HEK293T (cell line): ENCODE measurements at regions not wholly inside any gene's neighbourhood (a gene's known extent, or its start where the extent isn't known, plus 50 kb on each side); places are given as distances from the start of the nearest gene placed in this dataset.

ENCODE experiments used
- CTCF ChIA-PET: fragments of 350-600 bp; formaldehyde crosslinking; extraction: SDS; loops from one replicate; lab custom pipeline; 2021; ENCODE audit warnings: antibody characterized with exemption, inconsistent platforms; lab: Yijun Ruan, JAX
- POLR2A ChIA-PET: fragments of 350-600 bp; formaldehyde crosslinking; extraction: SDS; loops from one replicate; lab custom pipeline; 2020; ENCODE audit warnings: antibody characterized with exemption, inconsistent platforms; lab: Yijun Ruan, JAX
- DNase-seq: peaks from one replicate; pipeline ENCODE4 v3.0.0; 2012; ENCODE audit warnings: mixed read lengths; ENCODE audit errors: extremely low spot score
- ARNT ChIP-seq: fragments of 450-650 bp; IDR thresholded peaks from 2 replicates; pipeline ENCODE4 v1.6.1; 2017; ENCODE audit warnings: mild to moderate bottlenecking
- BHLHE40 ChIP-seq: fragments of 450-650 bp; IDR thresholded peaks from 2 replicates; pipeline ENCODE4 v1.6.1; 2016; ENCODE audit warnings: mild to moderate bottlenecking, moderate library complexity, borderline replicate concordance
- CTBP1 ChIP-seq: fragments of 450-650 bp; IDR thresholded peaks from 2 replicates; pipeline ENCODE4 v1.6.1; 2016; ENCODE audit warnings: borderline replicate concordance
- ELF4 ChIP-seq: fragments of 450-650 bp; IDR thresholded peaks from 2 replicates; pipeline ENCODE4 v1.6.1; 2017; ENCODE audit warnings: antibody characterized with exemption
- FOXA1 ChIP-seq: fragments of 450-650 bp; IDR thresholded peaks from 2 replicates; pipeline ENCODE4 v1.6.1; 2016; ENCODE audit warnings: mild to moderate bottlenecking
- FOXK2 ChIP-seq: fragments of 450-650 bp; IDR thresholded peaks from 2 replicates; pipeline ENCODE4 v1.6.1; 2016; ENCODE audit warnings: mild to moderate bottlenecking
- FOXM1 ChIP-seq: fragments of 450-650 bp; IDR thresholded peaks from 2 replicates; pipeline ENCODE4 v1.6.1; 2017; ENCODE audit warnings: mild to moderate bottlenecking, borderline replicate concordance
- HDGF ChIP-seq: fragments of 450-650 bp; IDR thresholded peaks from 2 replicates; pipeline ENCODE4 v1.6.1; 2017; ENCODE audit warnings: antibody characterized with exemption, borderline replicate concordance
- L3MBTL2 ChIP-seq: fragments of 450-650 bp; conservative IDR thresholded peaks from 2 replicates; pipeline ENCODE4 v1.6.1; 2016; ENCODE audit warnings: mild to moderate bottlenecking
- LEF1 ChIP-seq: fragments of 450-650 bp; IDR thresholded peaks from 2 replicates; pipeline ENCODE4 v1.6.1; 2017; ENCODE audit warnings: mild to moderate bottlenecking, borderline replicate concordance
- NFRKB ChIP-seq: fragments of 450-650 bp; IDR thresholded peaks from 2 replicates; pipeline ENCODE4 v1.6.1; 2016; ENCODE audit warnings: mild to moderate bottlenecking, moderate library complexity
- SP1 ChIP-seq: fragments of 450-650 bp; IDR thresholded peaks from 2 replicates; pipeline ENCODE4 v1.6.1; 2017
- SUZ12 ChIP-seq: fragments of 450-650 bp; IDR thresholded peaks from 2 replicates; pipeline ENCODE4 v1.6.1; 2016; ENCODE audit warnings: mild to moderate bottlenecking
- TARDBP ChIP-seq: fragments of 450-650 bp; IDR thresholded peaks from 2 replicates; pipeline ENCODE4 v1.6.1; 2016
- ZNF384 ChIP-seq: fragments of 450-650 bp; IDR thresholded peaks from 2 replicates; pipeline ENCODE4 v1.6.1; 2016
- TF ChIP-seq, protein P1 (sequence below): fragments of 450-650 bp; IDR thresholded peaks from 2 replicates; pipeline ENCODE4 v1.6.1; 2016

DNA sequence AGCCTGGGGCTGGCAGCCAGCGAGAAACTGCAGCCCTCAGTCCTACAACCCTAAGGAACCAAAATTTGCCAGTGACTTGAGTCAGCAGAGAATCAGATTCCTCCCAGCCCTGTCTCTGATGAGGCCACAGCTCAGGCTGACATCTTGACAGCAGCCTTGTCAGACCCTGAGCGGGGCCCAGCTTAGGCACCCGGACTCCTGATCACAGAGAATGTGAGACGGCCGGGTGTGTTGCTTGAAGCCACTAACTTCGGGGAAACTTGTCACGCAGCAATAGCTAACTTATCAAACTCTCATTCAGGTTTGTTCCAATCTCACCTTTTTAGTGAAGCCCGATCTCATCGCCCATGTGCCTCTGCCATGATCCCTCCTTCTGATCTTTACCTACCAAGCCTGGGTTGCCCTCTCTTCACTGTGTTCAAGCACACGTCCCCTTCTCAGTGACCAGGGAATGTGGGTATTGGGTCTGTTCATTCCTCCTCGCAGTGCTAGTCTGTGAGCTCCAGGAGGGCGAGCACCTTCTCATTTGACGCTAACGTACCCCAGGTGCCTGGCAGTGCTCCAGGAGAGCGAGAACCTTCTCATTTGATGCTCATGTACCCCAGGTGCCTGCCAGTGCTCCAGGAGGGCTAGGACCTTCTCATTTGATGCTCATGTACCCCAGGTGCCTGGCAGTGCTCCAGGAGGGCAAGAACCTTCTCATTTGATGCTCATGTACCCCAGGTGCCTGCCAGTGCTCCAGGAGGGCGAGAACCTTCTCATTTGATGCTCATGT, 280.7 kb downstream of the BRD1 start:
- no peak for TF ChIP-seq FOXA1
- TF ChIP-seq SP1, result no peak
- TF ChIP-seq HDGF, result no peak
- no peak for TF ChIP-seq CTBP1
- TF ChIP-seq NFRKB, result no peak
- no peak for TF ChIP-seq L3MBTL2
- TF ChIP-seq, protein P1, sequence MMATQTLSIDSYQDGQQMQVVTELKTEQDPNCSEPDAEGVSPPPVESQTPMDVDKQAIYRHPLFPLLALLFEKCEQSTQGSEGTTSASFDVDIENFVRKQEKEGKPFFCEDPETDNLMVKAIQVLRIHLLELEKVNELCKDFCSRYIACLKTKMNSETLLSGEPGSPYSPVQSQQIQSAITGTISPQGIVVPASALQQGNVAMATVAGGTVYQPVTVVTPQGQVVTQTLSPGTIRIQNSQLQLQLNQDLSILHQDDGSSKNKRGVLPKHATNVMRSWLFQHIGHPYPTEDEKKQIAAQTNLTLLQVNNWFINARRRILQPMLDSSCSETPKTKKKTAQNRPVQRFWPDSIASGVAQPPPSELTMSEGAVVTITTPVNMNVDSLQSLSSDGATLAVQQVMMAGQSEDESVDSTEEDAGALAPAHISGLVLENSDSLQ, result no peak
- no peak for TF ChIP-seq ZNF384
- TF ChIP-seq ARNT, result no peak
- TF ChIP-seq FOXM1, result no peak
- TF ChIP-seq SUZ12, result no peak
- TF ChIP-seq FOXK2, result no peak
- no peak for TF ChIP-seq LEF1
- no peak for TF ChIP-seq BHLHE40
- POLR2A ChIA-PET, result no interaction called here
- no peak for DNase-seq
- CTCF ChIA-PET, result no interaction called here

DNA sequence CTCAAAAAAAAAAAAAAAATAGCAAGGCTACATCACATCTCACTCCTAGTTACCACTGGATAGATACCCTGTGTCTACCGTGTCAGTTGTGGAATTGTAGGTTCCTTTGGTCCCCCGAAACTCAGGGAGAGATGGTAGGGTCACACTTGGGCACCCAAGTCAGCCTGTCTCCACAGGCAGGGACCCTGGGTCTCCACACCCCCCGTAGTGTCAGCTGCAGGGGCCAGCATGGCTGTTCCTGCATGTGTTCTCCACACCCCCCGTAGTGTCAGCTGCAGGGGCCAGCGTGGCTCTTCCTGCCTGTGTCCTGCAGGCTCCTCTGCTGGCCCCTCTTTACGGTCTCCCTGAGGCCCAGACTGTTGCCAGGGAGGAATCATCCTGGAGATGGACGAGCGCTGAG, 282.1 kb downstream of the BRD1 start:
- POLR2A ChIA-PET, result no interaction called here
- no peak for DNase-seq
- CTCF ChIA-PET, result no interaction called here
- no peak for TF ChIP-seq ZNF384
- no peak for TF ChIP-seq SUZ12
- TF ChIP-seq CTBP1, result no peak
- no peak for TF ChIP-seq ARNT
- no peak for TF ChIP-seq FOXM1
- no peak for TF ChIP-seq ELF4
- no peak for TF ChIP-seq TARDBP
- TF ChIP-seq BHLHE40, result no peak
- TF ChIP-seq NFRKB, result no peak
- no peak for TF ChIP-seq LEF1
- TF ChIP-seq L3MBTL2, result no peak
- no peak for TF ChIP-seq HDGF
- TF ChIP-seq FOXA1, result no peak
- TF ChIP-seq, protein P1, result no peak
- TF ChIP-seq FOXK2, result no peak
- no peak for TF ChIP-seq SP1

DNA sequence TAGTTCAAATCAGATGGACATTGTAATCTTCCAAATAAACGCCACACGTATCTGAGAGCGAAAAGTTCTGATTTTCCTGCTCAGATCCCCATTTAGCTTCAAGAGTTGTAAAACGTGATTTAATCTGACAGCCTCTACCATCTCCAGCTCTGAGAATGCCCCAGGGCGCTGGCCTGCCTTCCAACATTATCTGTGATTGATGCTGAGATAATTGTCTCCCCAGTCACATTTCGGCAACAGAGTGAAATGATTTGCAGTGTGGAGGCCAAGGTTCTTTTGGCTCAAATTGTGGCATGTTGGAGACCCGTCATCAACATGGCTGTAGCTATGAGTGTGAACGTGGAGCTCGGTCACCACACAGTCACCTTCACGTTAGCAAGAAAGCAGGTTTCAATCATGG, 283.4 kb downstream of the BRD1 start:
- CTCF ChIA-PET, result no interaction called here
- no peak for DNase-seq
- no peak for TF ChIP-seq NFRKB
- no peak for TF ChIP-seq FOXA1
- no peak for TF ChIP-seq ELF4
- TF ChIP-seq, protein P1, result no peak
- no peak for TF ChIP-seq L3MBTL2
- no peak for TF ChIP-seq LEF1
- no peak for TF ChIP-seq BHLHE40
- TF ChIP-seq CTBP1, result no peak
- no peak for TF ChIP-seq SUZ12
- POLR2A ChIA-PET, result no interaction called here

DNA sequence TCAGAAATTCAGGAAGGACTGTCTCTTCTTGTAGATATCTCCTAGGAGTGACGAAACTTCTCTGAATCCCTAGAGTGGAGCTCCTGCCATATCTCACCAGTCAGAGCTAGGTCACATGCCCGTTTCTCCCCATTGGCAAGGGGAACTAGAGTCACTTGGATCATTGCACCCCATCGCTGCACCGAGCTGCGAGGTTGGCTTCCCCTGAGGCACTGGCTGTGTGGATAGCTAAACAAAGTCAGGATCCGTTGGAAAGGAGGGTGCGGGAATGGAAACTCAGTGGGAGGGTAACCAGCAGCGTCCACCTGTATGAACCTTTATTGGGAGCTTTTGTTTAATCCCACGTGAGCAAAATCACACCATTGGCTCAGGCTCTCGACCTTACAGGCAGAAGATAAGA, 283.8 kb downstream of the BRD1 start:
- DNase-seq, result no peak
- POLR2A ChIA-PET, result no interaction called here
- TF ChIP-seq HDGF, result no peak
- no peak for TF ChIP-seq TARDBP
- TF ChIP-seq CTBP1, result no peak
- no peak for TF ChIP-seq FOXA1
- no peak for TF ChIP-seq FOXK2
- TF ChIP-seq BHLHE40, result no peak
- no peak for TF ChIP-seq L3MBTL2
- TF ChIP-seq, protein P1, result no peak
- no peak for TF ChIP-seq ZNF384
- no peak for TF ChIP-seq SP1
- no peak for TF ChIP-seq ELF4
- TF ChIP-seq ARNT, result no peak
- TF ChIP-seq FOXM1, result no peak
- TF ChIP-seq SUZ12, result no peak
- TF ChIP-seq NFRKB, result no peak
- TF ChIP-seq LEF1, result no peak
- CTCF ChIA-PET, result no interaction called here

DNA sequence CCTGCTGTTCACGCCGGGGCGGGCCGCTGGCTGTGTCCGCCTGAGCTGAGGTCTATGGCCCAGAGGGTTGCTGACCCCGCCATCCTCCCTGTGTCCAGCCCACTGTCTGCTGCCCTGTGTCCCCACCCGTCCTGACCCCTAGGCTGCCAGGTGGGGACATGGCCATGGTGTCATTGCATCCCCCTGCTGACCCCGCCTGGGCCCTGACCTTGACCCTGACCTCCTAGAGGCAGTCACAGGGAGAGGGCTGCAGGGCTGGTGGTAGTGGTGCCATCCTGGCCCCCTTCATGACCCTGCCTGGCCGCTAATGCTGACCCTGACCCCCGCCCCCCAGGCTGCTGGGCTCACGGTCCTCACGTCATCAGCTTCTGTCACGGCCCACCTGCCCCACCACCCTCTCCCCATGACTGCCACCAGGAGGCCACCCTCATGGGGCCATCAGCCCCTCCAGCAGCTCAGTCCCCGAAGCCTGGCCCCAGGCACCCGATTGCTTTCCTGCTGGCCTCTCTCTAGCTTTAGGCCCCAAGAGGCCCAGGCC, 285.9 kb downstream of the BRD1 start:
- no peak for DNase-seq
- ChIA-PET CTCF (no interaction called here), POLR2A (no interaction called here)
- TF ChIP-seq SP1 (no peak), L3MBTL2 (no peak), TARDBP (no peak), ZNF384 (no peak), BHLHE40 (no peak), FOXK2 (no peak), NFRKB (no peak), LEF1 (no peak), SUZ12 (no peak)
